NCI-H510A treated with DMSO at 0.1 percent for 48 hours (cell line): ENCODE measurements at regions not wholly inside any gene's neighbourhood (a gene's known extent, or its start where the extent isn't known, plus 50 kb on each side); places are given as distances from the start of the nearest gene placed in this dataset.
"Not testable (repeated sequence)": the region's sequence is repeated elsewhere in the genome, so short reads cannot be mapped to it uniquely, and the experiment has no call there.

Source experiments
- DNase-seq: peaks from one replicate; lab custom pipeline; 2025; lab: John Stamatoyannopoulos, UW

DNA sequence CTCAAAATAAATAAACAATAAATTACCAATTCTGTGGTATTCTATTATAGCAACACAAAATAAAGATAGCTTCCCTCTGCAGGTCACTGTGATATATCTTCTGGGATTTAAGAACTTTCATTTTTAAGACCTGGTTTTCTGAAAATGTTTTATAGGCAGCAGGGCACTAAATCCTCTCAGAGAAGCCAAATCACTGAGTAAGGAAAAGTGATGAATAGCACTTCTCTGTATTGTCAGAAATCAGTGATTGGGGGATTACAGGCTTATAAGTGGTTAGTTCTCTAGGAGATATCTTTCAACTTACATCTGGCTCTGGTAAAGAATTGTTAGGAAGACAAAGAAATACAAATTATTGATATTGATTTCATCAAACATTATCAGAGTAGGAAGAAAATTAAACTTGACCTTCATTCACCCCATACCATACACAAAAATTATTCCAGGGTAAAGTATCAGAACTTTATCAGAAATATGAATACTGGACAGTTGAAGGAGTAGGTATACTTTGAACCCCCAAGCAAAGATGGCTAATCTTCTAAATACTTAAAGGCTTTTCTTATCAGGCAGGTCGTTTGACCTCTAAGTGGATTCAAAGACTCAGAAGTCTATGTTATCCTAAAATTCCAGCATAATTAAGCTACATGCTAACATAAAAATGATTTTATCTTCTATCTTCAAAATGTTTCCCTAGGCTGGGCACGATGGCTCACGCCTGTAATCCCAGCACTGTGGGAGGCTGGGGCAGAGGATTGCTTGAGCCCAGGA, 81.6 kb upstream of the USP9X start:
- DNase-seq, result no peak

- no peak for DNase-seq
Measured at GRCh38 chrX:41005445-41005992, 79.7 kb upstream of the USP9X start.

DNA sequence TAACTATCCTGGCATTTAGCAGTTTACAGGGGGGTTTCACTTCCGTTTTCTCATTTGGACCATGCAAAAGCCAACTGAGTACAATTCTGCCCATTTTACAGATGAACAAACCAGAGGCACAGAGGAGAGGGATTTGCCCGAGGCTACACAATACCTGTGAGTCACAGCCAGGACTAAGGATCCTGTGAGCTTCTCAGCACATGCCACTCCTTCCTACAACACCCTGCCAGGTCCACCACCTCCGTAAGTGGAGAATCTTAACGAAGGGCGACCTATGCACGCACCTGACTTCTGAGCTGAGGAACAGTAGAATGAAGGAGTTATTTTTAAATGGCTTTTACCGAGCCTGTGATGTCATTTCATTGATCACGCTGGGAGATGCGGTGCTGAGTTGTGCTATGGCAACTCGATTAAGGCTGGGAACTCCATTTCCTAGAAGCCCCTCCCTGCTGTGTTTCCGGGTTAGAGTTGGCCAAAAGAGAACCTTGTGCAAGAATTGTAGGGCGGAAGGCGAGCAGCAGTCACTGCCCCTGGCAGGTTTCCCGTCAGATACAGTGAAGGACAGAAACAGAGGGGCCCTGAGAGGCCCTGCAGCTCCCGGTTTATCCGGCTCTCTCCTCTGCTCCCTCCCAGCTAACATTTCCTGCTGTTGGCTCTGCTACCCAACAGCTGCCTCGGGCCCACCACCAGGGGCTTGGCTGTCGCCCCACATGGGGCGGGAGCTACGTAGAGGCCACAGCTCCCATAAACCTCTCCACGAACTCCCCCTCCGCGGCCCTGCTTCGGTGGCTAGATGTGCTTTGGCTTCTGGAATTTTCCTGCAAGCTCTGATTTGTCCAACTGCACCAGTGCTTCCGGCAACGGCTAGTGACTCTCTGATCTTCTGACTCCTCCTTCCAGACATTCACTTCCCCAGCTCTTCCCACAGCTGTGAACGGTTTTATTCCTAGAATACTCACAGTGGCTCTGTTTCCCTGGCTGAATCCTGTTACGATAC, 75.1 kb upstream of the USP9X start:
- no peak for DNase-seq

DNA sequence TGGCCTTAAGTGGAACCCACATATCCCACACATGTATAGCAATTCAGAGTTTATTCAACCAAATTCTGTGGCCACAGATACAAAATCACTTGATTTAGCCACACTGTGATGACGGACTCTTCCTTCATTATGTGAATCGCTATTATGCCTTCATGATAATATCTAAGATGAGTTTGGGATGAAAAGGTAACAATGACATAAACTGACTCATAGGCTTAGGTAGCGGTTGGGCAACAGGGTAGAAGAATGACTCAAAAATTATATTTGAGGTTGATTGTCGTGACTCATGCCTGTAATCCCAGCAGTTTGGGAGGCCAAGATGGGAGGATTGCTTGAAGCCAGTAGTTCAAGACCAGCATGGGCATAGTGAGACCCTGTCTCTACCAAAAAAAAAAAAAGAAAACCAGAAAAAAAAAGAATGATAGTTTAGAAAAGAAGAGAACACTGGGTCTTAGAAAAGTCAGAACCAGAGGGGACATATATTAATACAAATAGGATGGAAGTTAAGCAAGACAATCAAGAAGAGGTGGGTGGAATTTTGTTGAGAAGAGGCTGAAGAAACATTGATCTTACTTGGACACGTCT, 70.4 kb upstream of the USP9X start:
- DNase-seq, result no peak

- not testable (repeated sequence) for DNase-seq
Measured at GRCh38 chrX:41017785-41018184, 67.5 kb upstream of the USP9X start.

DNA sequence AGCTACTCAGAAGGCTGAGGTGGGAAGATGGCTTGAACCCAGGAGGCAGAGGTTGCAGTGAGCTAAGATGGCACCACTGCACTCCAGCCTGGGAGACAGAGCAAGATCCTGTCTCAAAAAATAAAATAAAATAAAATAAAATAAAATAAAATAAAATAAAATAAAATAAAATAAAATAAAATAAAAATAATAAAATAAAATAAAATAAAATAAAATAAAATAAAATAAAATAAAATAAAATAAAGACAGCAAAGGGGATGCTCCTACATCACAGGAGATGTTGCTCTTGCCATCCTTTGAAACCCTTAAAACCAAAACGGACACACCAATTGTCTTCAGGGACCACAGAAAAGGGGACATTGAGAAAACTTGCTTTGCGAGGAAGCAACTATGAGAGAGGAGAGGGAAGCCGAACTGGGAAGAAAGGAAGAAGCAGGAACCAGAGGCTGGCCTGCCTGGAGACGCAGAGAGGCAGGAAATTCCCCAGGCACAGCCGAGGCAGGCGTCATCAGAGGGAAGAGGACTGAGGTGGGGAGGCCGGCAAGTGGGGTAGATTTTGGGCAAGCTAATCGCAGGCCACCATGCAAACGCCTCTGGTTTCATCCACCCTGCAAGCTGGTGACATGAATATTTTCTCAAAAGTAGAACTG, 66.7 kb upstream of the USP9X start:
- DNase-seq, result not testable (repeated sequence)

- DNase-seq, result no peak
Measured at GRCh38 chrX:41019041-41019392, 66.2 kb upstream of the USP9X start.

DNA sequence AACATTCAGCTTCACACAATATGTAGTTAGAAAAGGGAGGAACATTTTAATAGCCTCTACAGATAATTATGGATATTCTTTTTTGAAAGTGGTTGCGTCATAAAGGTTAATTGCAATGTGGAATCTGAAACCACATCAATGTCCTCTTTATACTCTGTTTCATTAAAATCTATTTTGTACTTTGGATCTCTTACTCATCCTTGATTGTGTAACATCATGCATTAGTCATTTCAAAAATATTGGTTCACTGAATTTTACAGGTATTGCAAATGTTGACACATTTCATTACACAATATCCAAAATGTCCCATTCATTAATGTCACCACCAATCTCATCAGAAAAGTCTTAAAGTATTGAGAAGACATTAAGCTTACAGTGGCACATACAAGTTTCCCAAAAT, 62.7 kb upstream of the USP9X start:
- no peak for DNase-seq

DNA sequence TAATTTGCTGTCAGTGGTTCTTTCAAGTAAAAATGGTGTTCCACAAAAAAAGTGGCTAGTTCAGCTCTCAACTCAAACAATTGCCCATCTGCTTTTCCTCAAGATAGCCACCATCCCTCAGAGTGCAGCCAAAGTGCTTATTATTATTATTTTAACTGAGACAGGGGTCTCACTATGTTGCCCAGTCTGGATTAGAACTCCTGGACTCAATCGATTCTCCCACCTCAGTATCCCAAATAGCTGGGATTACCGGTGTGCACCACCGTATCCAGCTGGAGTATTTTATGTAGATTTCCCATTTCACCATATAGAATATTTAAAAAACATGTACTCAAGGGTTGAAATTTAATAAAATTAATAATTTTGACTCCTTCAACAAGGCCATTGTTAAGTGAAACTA, 62.1 kb upstream of the USP9X start:
- DNase-seq, result no peak

DNA sequence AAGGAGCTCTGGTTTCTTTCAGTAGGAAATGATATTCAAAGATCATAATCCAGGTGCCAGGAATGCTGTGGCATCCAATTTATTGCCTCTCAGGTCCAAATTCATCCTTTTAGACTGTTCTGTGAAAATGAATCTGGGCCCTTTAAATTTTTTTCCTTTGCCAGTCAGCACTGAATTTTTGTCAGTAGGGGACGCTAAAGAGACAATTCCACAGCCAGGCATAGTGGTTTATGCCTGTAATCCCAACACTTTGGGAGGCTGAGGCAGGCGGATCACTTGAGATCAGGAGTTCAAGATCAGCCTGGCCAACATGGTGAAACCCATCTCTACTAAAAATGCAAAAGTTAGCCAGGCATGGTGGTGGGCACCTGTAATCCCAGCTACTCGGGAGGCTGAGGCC, 60.9 kb upstream of the USP9X start:
- not testable (repeated sequence) for DNase-seq

DNA sequence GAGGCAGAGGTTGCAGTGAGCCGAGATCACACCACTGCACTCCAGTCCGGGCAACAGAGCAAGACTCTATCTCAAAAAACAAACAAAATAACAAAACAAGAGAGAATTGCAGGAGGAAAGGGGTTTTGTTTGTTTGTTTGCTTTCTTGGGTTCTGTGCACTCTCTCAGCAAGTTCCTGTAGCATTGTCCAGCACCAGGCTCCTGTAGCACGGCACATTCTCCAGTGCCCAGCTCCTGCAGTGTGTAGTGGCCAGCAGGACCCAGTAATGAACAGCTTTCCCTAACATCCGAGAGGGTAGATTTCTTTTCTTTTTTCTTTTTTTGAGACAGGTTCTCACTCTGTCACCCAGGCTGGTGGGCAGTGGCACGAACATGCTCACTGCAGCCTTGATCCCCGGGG, 60.5 kb upstream of the USP9X start:
- no peak for DNase-seq

DNA sequence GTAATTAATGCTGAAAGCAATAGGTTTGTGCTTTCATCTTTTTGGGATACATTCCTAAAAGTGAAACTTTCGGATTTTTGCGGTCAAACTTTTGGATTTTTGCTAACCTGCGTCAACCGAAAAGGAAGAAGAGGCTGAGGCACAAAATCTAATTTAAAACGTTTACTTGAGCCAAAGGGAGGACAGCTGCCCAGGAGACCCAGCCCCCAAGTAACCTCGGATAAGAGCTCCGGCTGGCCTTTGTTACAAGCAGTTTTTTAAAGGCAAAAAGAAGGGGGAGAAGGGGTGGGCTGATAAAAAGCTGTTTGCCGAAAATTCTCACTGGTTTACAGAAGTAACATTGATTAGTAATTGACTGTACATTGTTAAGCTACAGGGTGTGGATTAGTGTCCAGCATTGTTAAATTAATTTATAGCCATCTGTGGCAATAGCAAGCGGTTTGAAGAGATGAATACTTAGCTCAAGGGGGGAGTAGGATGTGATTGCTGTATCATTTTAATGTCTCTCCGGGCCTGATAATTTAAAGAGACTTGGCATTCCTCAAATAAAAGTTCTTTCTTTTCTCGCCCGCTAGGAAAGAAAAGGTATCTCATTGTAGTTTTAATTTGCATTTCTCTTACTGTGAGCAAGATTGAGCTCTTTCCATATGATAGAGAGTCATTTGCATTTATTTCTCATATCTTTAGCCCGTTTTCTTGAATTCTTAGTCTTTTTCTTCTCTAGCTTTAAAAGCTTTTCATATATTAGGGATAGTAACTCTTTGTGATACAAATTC, 59.1 kb upstream of the USP9X start:
- no peak for DNase-seq

- DNase-seq, result no peak
Measured at GRCh38 chrX:41026702-41027078, 58.6 kb upstream of the USP9X start.

DNA sequence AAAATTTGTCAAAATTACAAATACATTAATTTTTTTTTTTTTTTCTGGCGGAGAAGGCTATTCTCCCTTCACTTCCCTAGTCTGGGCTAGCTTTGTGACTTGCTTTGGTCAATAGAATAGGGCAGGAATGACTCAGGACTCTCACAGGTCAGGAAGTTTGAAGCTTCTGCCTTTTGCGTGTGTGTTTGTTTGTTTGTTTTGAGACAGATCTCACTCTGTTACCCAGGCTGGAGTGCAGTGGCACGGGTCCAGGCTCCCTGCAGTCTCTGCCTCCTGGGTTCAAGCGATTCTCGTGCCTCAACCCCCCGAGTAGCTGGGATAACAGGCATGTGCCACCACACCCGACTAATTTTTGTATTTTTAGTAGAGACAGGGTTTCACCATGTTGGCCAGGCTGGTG, 55.9 kb upstream of the USP9X start:
- DNase-seq, result no peak

GRCh38 chrX:41031256-41031967, 53.8 kb upstream of the USP9X start:
- no peak for DNase-seq

- no peak for DNase-seq
Measured at GRCh38 chrX:41033299-41033698, 51.9 kb upstream of the USP9X start.

- DNase-seq, result not testable (repeated sequence)
Measured at GRCh38 chrX:41034902-41035301, 50.3 kb upstream of the USP9X start.
